GM13977 (cell line): ENCODE measurements at regions not wholly inside any gene's neighbourhood (a gene's known extent, or its start where the extent isn't known, plus 50 kb on each side); places are given as distances from the start of the nearest gene placed in this dataset.
"Not testable (repeated sequence)": the region's sequence is repeated elsewhere in the genome, so short reads cannot be mapped to it uniquely, and the experiment has no call there.

Experiments
- DNase-seq: peaks from one replicate; pipeline ENCODE4 v3.0.0; 2012; ENCODE audit warnings: low spot score
- CTCF ChIP-seq: IDR thresholded peaks from 2 replicates; pipeline ENCODE4 v1.5.1; 2012; ENCODE audit warnings: mild to moderate bottlenecking, control low read depth; ENCODE audit not compliant: insufficient read depth; ENCODE audit errors: extremely low read depth, missing control alignments
- in situ Hi-C: fragments of 300-500 bp; cut with MboI; formaldehyde crosslinking; loops from one replicate; pipeline ENCODE4 v1.12.0; 2022; ENCODE audit warnings: low sequenced_read_pairs, low pct_unique_long_range_greater_than_20kb, mixed read lengths, inconsistent platforms; ENCODE audit not compliant: unreplicated experiment

- TF ChIP-seq CTCF, result no peak
- DNase-seq, result no peak
- in situ Hi-C loops, result no loop called here
These were observed 126.4 kb upstream of the MDFIC start for GRCh38 chr7:114795475-114795874.

- TF ChIP-seq CTCF, result no peak
- DNase-seq, result no peak
- in situ Hi-C loops, result no loop called here
These were observed 122.3 kb upstream of the MDFIC start for GRCh38 chr7:114799628-114800028.

DNA sequence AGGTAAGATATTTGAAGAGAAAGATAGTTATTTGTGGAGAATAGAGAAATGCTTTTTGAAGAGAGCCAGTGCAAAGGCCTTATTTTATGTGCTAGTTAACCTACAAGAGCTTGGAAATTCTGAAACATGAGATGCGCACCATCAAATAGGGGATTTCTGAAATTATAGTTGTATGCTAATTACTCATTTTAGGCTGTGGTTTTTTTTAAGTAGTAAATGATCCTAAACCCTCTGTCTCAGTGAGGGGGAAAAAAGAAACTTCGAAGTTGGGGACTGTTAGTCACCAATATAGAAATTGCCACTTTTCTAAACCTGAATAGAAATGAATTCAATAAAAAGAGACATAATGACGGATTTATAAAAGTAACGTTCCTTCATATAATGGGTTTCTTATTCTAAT, 119.3 kb upstream of the MDFIC start:
- in situ Hi-C loops, result no loop called here
- no peak for DNase-seq
- no peak for TF ChIP-seq CTCF

DNA sequence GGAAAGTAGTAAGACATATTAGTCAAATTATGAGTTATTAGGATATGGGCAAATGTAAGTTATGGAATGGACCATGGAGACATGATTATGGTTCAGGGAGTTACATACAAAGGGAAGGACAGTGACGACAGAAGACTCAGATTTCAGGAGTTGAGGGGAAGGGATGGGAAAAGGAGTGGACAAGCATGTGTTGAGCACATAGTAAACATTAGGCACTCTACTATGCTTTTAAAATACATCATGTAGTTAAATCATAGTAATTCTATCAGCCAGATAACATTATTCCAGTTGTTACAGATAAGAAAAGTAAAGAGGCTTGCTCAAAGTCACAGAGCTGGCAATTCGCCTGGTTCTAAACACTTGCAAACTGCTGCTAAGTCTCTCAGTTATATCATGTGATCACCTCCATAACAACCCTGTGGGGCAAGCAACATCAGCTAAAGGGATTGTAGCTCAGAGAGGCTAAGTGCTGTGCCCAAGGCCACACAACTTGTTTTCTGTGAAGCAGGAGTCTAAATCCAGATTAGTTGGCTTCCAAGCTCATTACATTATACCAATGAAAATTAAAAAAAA, 115.2 kb upstream of the MDFIC start:
- in situ Hi-C loops, result no loop called here
- no peak for TF ChIP-seq CTCF
- no peak for DNase-seq

- in situ Hi-C loops, result no loop called here
- TF ChIP-seq CTCF, result no peak
- no peak for DNase-seq
These were observed 109.3 kb upstream of the MDFIC start for GRCh38 chr7:114812570-114812969.

DNA sequence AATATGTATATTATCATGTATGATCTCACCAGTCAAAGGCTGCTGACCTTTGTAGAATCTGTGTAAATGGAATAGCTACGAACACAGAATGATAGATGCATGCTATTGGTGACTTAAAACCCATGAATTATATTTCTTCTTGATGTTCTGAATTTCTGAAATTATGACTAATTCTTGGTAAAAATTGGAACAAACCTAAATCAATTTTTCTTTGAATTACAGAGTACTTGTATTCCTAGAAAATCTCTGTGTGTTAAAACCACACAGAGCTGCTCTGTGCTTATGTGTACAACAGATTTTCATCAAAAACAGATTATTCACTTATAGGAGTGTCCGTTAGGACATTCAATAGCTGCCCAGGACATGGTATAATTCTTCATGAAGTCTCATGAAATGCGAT, 108.3 kb upstream of the MDFIC start:
- no peak for DNase-seq
- TF ChIP-seq CTCF, result no peak
- in situ Hi-C loops, result no loop called here

DNA sequence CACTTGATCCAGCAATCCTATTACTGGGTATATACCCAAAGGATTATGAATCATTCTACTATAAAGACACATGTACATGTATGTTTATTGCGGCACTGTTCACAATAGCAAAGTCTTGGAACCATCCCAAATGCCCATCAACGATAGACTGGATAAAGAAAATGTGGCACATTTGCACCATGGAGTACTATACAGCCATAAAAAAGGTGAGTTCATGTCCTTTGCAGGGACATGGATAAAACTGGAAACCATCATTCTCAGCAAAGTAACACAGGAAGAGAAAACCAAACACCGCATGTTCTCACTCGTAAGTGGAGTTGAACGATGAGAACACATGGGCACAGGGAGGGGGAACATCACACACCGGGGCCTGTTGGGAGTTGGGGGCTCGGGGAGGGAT, 104.9 kb upstream of the MDFIC start:
- in situ Hi-C loops, result not testable (repeated sequence)

More for the DNA sequence above, 104.9 kb upstream of the MDFIC start:
- not testable (repeated sequence) for DNase-seq
